K562 (cell line): ENCODE measurements at regions not wholly inside any gene's neighbourhood (a gene's known extent, or its start where the extent isn't known, plus 50 kb on each side); places are given as distances from the start of the nearest gene placed in this dataset.

Source experiments
- ATAC-seq: fragments of 200-7000 bp; cut with Tn5 transposase; 3 replicates; pipeline ENCODE4 v1.9.1; 2020; ENCODE audit warnings: moderate library complexity
- BruUV-seq: library from RNA; stranded (reverse); fragments of 400-500 nt; replicated peaks from 2 replicates; lab custom pipeline; 2021; lab: Mats Ljungman, UMichigan
- CTCF ChIA-PET: fragments of 300-600 bp; formaldehyde crosslinking; extraction: SDS; loops from one replicate; lab custom pipeline; 2021; ENCODE audit warnings: low intra/inter-chr PET ratio; lab: Yijun Ruan, JAX
- POLR2A ChIA-PET: fragments of 300-600, 350-650 bp; sonication (Branson Sonifier 250); formaldehyde crosslinking; extraction: SDS; loops from one replicate; lab custom pipeline; 2021; ENCODE audit warnings: antibody characterized with exemption, inconsistent platforms; lab: Yijun Ruan, JAX
- DNase-seq, 4 experiments: peaks; one replicate each; pipeline versions ENCODE4 v3.0.0 to v3.0.0-alpha.2; 2011 to 2018; ENCODE audit warnings: low spot score in 3 of 4, mixed read lengths in 3 of 4; ENCODE audit errors: extremely low read depth in 1 of 4
- FAIRE-seq: peaks from 2 replicates; lab custom pipeline; 2011; peaks lifted over from hg19 to GRCh38; lab: Jason Lieb, UNC
- H2AFZ ChIP-seq: 2 replicates; pipeline ENCODE4 v1.6.0; 2011; ENCODE audit warnings: low read depth, low read length, control low read depth, inconsistent platforms
- H3K27ac ChIP-seq: fragments of 200-600 bp; 3 replicates; pipeline ENCODE4 v1.8.0; 2011; ENCODE audit warnings: low read depth, mild to moderate bottlenecking, control low read depth, inconsistent platforms, low read length, moderate library complexity, mixed read lengths; ENCODE audit errors: extremely low read depth
- H3K27me3 ChIP-seq, 2 experiments: fragments of 300-600 bp in 1 of 2; 2 replicates in 1 of 2; 3 replicates in 1 of 2; pipeline versions ENCODE4 v1.6.0 to v1.8.0; 2011; ENCODE audit warnings: inconsistent platforms in 2 of 2, low read length in 2 of 2, mild to moderate bottlenecking in 1 of 2, mixed read lengths in 1 of 2, moderate library complexity in 1 of 2; ENCODE audit not compliant: control insufficient read depth in 2 of 2, insufficient read depth in 2 of 2
- H3K36me3 ChIP-seq: fragments of 300-600 bp; 3 replicates; pipeline ENCODE4 v1.8.0; 2011; ENCODE audit warnings: mild to moderate bottlenecking, low read length, inconsistent platforms; ENCODE audit not compliant: control insufficient read depth, insufficient read depth
- H3K4me1 ChIP-seq, 2 experiments: fragments of 200-600 bp in 1 of 2; replicated peaks in 1 of 2; 2 replicates in 1 of 2; 3 replicates in 1 of 2; pipeline versions ENCODE4 v1.5.1 to v1.8.0; 2011; ENCODE audit warnings: inconsistent platforms in 2 of 2, low read length in 2 of 2, mild to moderate bottlenecking in 1 of 2, mixed read lengths in 1 of 2, moderate library complexity in 1 of 2; ENCODE audit not compliant: control insufficient read depth in 2 of 2, insufficient read depth in 2 of 2
- H3K4me2 ChIP-seq: 2 replicates; pipeline ENCODE4 v1.6.1; 2011; ENCODE audit warnings: low read length, control low read depth, inconsistent platforms, mixed read lengths; ENCODE audit not compliant: insufficient read depth
- H3K4me3 ChIP-seq: fragments of 200-600 bp; sonication (generic), shearing (Covaris generic); 2 replicates; pipeline ENCODE4 v1.5.1; 2016; ENCODE audit warnings: control low read depth, inconsistent platforms
- H3K79me2 ChIP-seq: fragments of 200-600 bp; 3 replicates; pipeline ENCODE4 v1.8.0; 2011; ENCODE audit warnings: low read length, inconsistent platforms; ENCODE audit not compliant: control insufficient read depth, insufficient read depth
- H3K9ac ChIP-seq, 2 experiments: 2 replicates each; pipeline versions ENCODE4 v1.6.0 to v1.6.1; 2011; ENCODE audit warnings: low read depth in 2 of 2, low read length in 2 of 2, control low read depth in 1 of 2, inconsistent platforms in 1 of 2, mild to moderate bottlenecking in 1 of 2, mixed read lengths in 1 of 2; ENCODE audit not compliant: insufficient read depth in 1 of 2
- H3K9me1 ChIP-seq: one replicate; pipeline ENCODE4 v1.6.0; 2011; ENCODE audit warnings: inconsistent platforms, mild to moderate bottlenecking, low read length, moderate library complexity; ENCODE audit not compliant: control insufficient read depth, insufficient read depth
- H3K9me3 ChIP-seq: replicated peaks from 2 replicates; pipeline ENCODE4 v1.5.1; 2011; ENCODE audit warnings: low read depth, low read length, inconsistent platforms; ENCODE audit not compliant: control insufficient read depth, insufficient read depth
- H4K20me1 ChIP-seq: replicated peaks from 2 replicates; pipeline ENCODE4 v1.6.1; 2011; ENCODE audit warnings: low read length, inconsistent platforms, mixed read lengths; ENCODE audit not compliant: control insufficient read depth, insufficient read depth
- CHD2 ChIP-seq: IDR thresholded peaks from 2 replicates; pipeline ENCODE4 v1.6.1; 2011; ENCODE audit warnings: low read depth, low read length
- SREBF2 ChIP-seq: sonication (generic); formaldehyde crosslinking; IDR thresholded peaks from 2 replicates; pipeline ENCODE4 v1.4.0; 2020; ENCODE audit warnings: mild to moderate bottlenecking, missing genetic modification reagents
- STAT5B ChIP-seq: fragments of 250-450 bp; sonication (Bioruptor Pico); IDR thresholded peaks from 2 replicates; pipeline ENCODE4 v1.8.0; 2021; ENCODE audit warnings: mild to moderate bottlenecking, inconsistent platforms
- TAF15 ChIP-seq: fragments of 200-400 bp; formaldehyde crosslinking; IDR thresholded peaks from 2 replicates; pipeline ENCODE4 v1.6.1; 2017; ENCODE audit warnings: mild to moderate bottlenecking, low read depth, low read length, moderate library complexity
- ZBED1 ChIP-seq: IDR thresholded peaks from 2 replicates; pipeline ENCODE4 v1.6.1; 2014
- WGBS: fragments of 100-300 bp; shearing (Covaris generic); methylation state at CpG from one replicate; pipeline ENCODE4 v1.1.6; 2016; ENCODE audit warnings: low coverage, mixed read lengths; ENCODE audit not compliant: insufficient coverage; ENCODE audit errors: missing lambda C conversion rate; 5-methylcytosine and 5-hydroxymethylcytosine counted together
- in situ Hi-C: fragments of 300-500 bp; cut with MboI; formaldehyde crosslinking; loops from 4 replicates; pipeline ENCODE4 v1.15.0; 2018; ENCODE audit warnings: inconsistent platforms, mixed read lengths
- intact Hi-C: fragments of 100-400 bp; cut with micrococcal nuclease; formaldehyde crosslinking; loops from 2 replicates; pipeline ENCODE4 v1.14.2; 2022
- TF ChIP-seq, protein P1 (sequence below), 2 experiments: IDR thresholded peaks; 2 replicates each; pipeline ENCODE4 v1.6.1; 2011; ENCODE audit warnings: borderline replicate concordance in 1 of 2, control low read depth in 1 of 2, low read depth in 1 of 2, low read length in 1 of 2, mild to moderate bottlenecking in 1 of 2, mixed read lengths in 1 of 2, moderate library complexity in 1 of 2; ENCODE audit not compliant: insufficient read depth in 1 of 2, insufficient read length in 1 of 2, poor library complexity in 1 of 2, severe bottlenecking in 1 of 2; ENCODE audit errors: extremely low read depth in 1 of 2
- TF ChIP-seq, protein P2 (sequence below), 2 experiments: fragments of 150-350 bp in 1 of 2; IDR thresholded peaks; 2 replicates each; pipeline ENCODE4 v1.6.1; 2012 to 2016; ENCODE audit warnings: low read depth in 2 of 2, low read length in 2 of 2, mild to moderate bottlenecking in 1 of 2, moderate library complexity in 1 of 2

DNA sequence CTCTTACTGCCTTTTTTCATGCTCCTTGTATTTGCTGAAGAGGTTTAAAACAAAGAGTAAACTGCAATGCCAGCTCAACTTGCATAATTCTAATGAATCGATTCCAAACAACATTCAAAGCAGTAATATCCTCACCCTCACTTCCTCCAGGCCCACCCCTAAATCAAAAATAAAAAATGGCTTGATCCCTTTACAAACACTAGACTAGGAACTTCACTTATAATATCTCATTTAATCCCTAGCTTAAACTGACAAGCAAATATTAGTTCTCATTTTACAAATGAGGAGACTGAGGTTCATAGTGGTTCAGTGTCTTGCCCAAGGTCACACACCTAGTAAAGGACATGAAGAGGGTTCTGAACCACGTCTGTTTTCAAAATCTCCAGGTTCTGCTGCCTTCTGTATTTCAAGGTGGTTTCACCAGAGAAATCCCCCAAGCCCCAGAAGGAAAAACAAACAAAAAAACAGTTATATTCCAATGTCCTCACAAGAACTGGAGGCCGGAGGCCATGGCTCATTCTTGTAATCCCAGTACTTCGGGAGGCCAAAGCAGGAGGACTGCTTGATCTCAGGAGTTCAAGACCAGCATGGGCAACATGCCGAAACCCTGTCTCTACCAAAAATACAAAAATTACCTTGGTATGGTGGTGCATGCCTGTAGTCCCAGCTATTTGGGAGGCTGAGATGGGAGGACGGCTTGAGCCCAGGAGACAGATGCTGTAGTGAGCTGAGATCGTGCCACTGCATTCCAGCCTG, 80.3 kb upstream of the GRIN2A start:
- in situ Hi-C loops, result no loop called here
- POLR2A ChIA-PET, result interaction anchor here (0.6 to 1.3 kb wide), 3 partner anchors 18 to 39 kb away, joined by 3 to 4 read pairs (median 3); no protein-coding TSS in a partner anchor
- no peaks in the 10 kb centered on the region for H3K27me3 ChIP-seq
- H2AFZ ChIP-seq, result no peak overlapping the region
- no peaks in the 10 kb centered on the region; a peak in 1 of 5 replicates for H3K4me1 ChIP-seq
- H3K4me2 ChIP-seq, result no peak overlapping the region
- H3K36me3 ChIP-seq, result no peaks in the 10 kb centered on the region
- no peaks in the 10 kb centered on the region for H3K9me3 ChIP-seq
- no peak overlapping the region for H3K27ac ChIP-seq
- H3K9ac ChIP-seq, result no peak overlapping the region
- TF ChIP-seq TAF15 (no peak), STAT5B (CRISPR knock-in tag) (no peak), ZBED1 (no peak), CHD2 (no peak), SREBF2 (CRISPR knock-in tag) (no peak)
- TF ChIP-seq, protein P1, sequence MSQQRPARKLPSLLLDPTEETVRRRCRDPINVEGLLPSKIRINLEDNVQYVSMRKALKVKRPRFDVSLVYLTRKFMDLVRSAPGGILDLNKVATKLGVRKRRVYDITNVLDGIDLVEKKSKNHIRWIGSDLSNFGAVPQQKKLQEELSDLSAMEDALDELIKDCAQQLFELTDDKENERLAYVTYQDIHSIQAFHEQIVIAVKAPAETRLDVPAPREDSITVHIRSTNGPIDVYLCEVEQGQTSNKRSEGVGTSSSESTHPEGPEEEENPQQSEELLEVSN (IDR thresholded peaks at IDR 0.05; ENCODE audit: borderline replicate concordance in 1 of 2, extremely low read depth in 1 of 2, insufficient read depth in 1 of 2, insufficient read length in 1 of 2, low read depth in 1 of 2, low read length in 1 of 2, poor library complexity in 1 of 2, severe bottlenecking in 1 of 2), result no peak
- TF ChIP-seq, protein P2, sequence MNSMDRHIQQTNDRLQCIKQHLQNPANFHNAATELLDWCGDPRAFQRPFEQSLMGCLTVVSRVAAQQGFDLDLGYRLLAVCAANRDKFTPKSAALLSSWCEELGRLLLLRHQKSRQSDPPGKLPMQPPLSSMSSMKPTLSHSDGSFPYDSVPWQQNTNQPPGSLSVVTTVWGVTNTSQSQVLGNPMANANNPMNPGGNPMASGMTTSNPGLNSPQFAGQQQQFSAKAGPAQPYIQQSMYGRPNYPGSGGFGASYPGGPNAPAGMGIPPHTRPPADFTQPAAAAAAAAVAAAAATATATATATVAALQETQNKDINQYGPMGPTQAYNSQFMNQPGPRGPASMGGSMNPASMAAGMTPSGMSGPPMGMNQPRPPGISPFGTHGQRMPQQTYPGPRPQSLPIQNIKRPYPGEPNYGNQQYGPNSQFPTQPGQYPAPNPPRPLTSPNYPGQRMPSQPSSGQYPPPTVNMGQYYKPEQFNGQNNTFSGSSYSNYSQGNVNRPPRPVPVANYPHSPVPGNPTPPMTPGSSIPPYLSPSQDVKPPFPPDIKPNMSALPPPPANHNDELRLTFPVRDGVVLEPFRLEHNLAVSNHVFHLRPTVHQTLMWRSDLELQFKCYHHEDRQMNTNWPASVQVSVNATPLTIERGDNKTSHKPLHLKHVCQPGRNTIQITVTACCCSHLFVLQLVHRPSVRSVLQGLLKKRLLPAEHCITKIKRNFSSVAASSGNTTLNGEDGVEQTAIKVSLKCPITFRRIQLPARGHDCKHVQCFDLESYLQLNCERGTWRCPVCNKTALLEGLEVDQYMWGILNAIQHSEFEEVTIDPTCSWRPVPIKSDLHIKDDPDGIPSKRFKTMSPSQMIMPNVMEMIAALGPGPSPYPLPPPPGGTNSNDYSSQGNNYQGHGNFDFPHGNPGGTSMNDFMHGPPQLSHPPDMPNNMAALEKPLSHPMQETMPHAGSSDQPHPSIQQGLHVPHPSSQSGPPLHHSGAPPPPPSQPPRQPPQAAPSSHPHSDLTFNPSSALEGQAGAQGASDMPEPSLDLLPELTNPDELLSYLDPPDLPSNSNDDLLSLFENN (IDR thresholded peaks at IDR 0.05; ENCODE audit: low read depth in 2 of 2, low read length in 2 of 2), result no peak
- DNase-seq (no peak), ATAC-seq (no peak), FAIRE-seq (peak; percentile 15)
- intact Hi-C loops, result no loop called here
- H4K20me1 ChIP-seq, result no peaks in the 10 kb centered on the region
- H3K79me2 ChIP-seq, result no peaks in the 10 kb centered on the region
- WGBS, result 58% methylated on average over 6 of the region's 7 CpGs
- no TSS peak for BruUV-seq
- CTCF ChIA-PET, result no interaction called here
- no peaks in the 10 kb centered on the region for H3K9me1 ChIP-seq
- H3K4me3 ChIP-seq, result no peak overlapping the region
